HL-60 (cell line): ENCODE measurements at regions not wholly inside any gene's neighbourhood (a gene's known extent, or its start where the extent isn't known, plus 50 kb on each side); places are given as distances from the start of the nearest gene placed in this dataset.

ENCODE experiments used
- DNase-seq, 2 experiments: peaks; one replicate each; pipeline ENCODE4 v3.0.0-alpha.2; 2010 to 2020; ENCODE audit warnings: low read depth in 1 of 2, low spot score in 1 of 2
- H3K27ac ChIP-seq: fragments of 250-450 bp; sonication (Bioruptor Pico); replicated peaks from 2 replicates; pipeline ENCODE4 v1.5.1; 2020; ENCODE audit warnings: mild to moderate bottlenecking, moderate library complexity
- H3K27me3 ChIP-seq: fragments of 250-450 bp; sonication (Bioruptor Pico); 2 replicates; pipeline ENCODE4 v1.5.1; 2021; ENCODE audit warnings: mild to moderate bottlenecking, moderate library complexity; ENCODE audit not compliant: insufficient read depth, poor library complexity, severe bottlenecking
- H3K4me3 ChIP-seq: replicated peaks from 2 replicates; pipeline ENCODE4 v1.5.1; 2011; ENCODE audit warnings: mild to moderate bottlenecking, control low read depth, low read length; ENCODE audit not compliant: insufficient read depth
- GABPA ChIP-seq: IDR thresholded peaks from 2 replicates; pipeline ENCODE4 v1.6.1; 2012; ENCODE audit warnings: low read depth
- POLR2AphosphoS5 ChIP-seq: IDR thresholded peaks from 2 replicates; pipeline ENCODE4 v1.6.1; 2012; ENCODE audit warnings: low read depth
- REST ChIP-seq: IDR thresholded peaks from 2 replicates; pipeline ENCODE4 v1.6.1; 2012; ENCODE audit warnings: low read depth; ENCODE audit not compliant: insufficient replicate concordance
- SPI1 ChIP-seq: IDR thresholded peaks from 2 replicates; pipeline ENCODE4 v1.6.1; 2012; ENCODE audit warnings: low read depth, mild to moderate bottlenecking, borderline replicate concordance
- TF ChIP-seq, protein P1 (sequence below): IDR thresholded peaks from one replicate; pipeline ENCODE4 v1.5.1; 2011; ENCODE audit warnings: low read length, control low read depth, inconsistent platforms; ENCODE audit not compliant: insufficient read depth

- H3K4me3 ChIP-seq = no peak overlapping the region
- H3K27me3 ChIP-seq = no peaks in the 10 kb centered on the region
- DNase-seq = no peak
- H3K27ac ChIP-seq = no peak overlapping the region
- TF ChIP-seq REST = no peak
- TF ChIP-seq, protein P1, sequence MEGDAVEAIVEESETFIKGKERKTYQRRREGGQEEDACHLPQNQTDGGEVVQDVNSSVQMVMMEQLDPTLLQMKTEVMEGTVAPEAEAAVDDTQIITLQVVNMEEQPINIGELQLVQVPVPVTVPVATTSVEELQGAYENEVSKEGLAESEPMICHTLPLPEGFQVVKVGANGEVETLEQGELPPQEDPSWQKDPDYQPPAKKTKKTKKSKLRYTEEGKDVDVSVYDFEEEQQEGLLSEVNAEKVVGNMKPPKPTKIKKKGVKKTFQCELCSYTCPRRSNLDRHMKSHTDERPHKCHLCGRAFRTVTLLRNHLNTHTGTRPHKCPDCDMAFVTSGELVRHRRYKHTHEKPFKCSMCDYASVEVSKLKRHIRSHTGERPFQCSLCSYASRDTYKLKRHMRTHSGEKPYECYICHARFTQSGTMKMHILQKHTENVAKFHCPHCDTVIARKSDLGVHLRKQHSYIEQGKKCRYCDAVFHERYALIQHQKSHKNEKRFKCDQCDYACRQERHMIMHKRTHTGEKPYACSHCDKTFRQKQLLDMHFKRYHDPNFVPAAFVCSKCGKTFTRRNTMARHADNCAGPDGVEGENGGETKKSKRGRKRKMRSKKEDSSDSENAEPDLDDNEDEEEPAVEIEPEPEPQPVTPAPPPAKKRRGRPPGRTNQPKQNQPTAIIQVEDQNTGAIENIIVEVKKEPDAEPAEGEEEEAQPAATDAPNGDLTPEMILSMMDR = no peak
- no peak for TF ChIP-seq POLR2AphosphoS5
- no peak for TF ChIP-seq SPI1
- TF ChIP-seq GABPA = no peak
These were observed 88.3 kb downstream of the RAP2A start for GRCh38 chr13:97522243-97522642.

- TF ChIP-seq GABPA (no peak), POLR2AphosphoS5 (no peak), REST (no peak), SPI1 (no peak)
- TF ChIP-seq, protein P1 = no peak
These were observed 92.6 kb downstream of the RAP2A start for GRCh38 chr13:97526556-97526955.

GRCh38 chr13:97528518-97528917, 94.5 kb downstream of the RAP2A start:
- no peak for DNase-seq
- H3K27me3 ChIP-seq = peaks cover 4% of the 10 kb centered on the region
- H3K4me3 ChIP-seq = no peak overlapping the region
- H3K27ac ChIP-seq = no peak overlapping the region
- TF ChIP-seq, protein P1 = no peak
- TF ChIP-seq REST (no peak), SPI1 (no peak), POLR2AphosphoS5 (no peak), GABPA (no peak)

More at GRCh38 chr13:97526556-97526955, 92.6 kb downstream of the RAP2A start:
- no peak for DNase-seq
- Histone ChIP-seq H3K27me3 (peaks cover 4% of the 10 kb centered on the region), H3K27ac (no peak overlapping the region), H3K4me3 (no peak overlapping the region)
